GM20431 (cell line): ENCODE measurements at regions not wholly inside any gene's neighbourhood (a gene's known extent, or its start where the extent isn't known, plus 50 kb on each side); places are given as distances from the start of the nearest gene placed in this dataset.
"Not testable (repeated sequence)": the region's sequence is repeated elsewhere in the genome, so short reads cannot be mapped to it uniquely, and the experiment has no call there.

Experiments used
- in situ Hi-C: fragments of 300-500 bp; cut with MseI, MboI; formaldehyde crosslinking; loops from one replicate; pipeline ENCODE4 v1.15.0; 2020; ENCODE audit warnings: low sequenced_read_pairs; ENCODE audit not compliant: unreplicated experiment

GRCh38 chr11:87779276-87780067 is 395.8 kb downstream of the RAB38 start:
- in situ Hi-C loops = no loop called here

- in situ Hi-C loops = no loop called here
Measured at GRCh38 chr11:87778357-87778756, 396.9 kb downstream of the RAB38 start.

- in situ Hi-C loops = no loop called here
Measured at GRCh38 chr11:87775036-87775435, 400.2 kb downstream of the RAB38 start.

GRCh38 chr11:87769661-87770060 is 405.6 kb downstream of the RAB38 start:
- in situ Hi-C loops = no loop called here

- in situ Hi-C loops = no loop called here
Measured at GRCh38 chr11:87767615-87768014, 407.6 kb downstream of the RAB38 start.

GRCh38 chr11:87764075-87764474 is 411.2 kb downstream of the RAB38 start:
- in situ Hi-C loops = not testable (repeated sequence)

- in situ Hi-C loops = no loop called here
Measured at GRCh38 chr11:87754685-87755084, 420.6 kb downstream of the RAB38 start.

GRCh38 chr11:87753143-87753542 is 422.1 kb downstream of the RAB38 start:
- in situ Hi-C loops = no loop called here

GRCh38 chr11:87743007-87743406 is 432.2 kb downstream of the RAB38 start:
- in situ Hi-C loops = no loop called here

- in situ Hi-C loops = no loop called here
Measured at GRCh38 chr11:87740968-87741367, 434.3 kb downstream of the RAB38 start.

- in situ Hi-C loops = no loop called here
Measured at GRCh38 chr11:87740451-87740850, 434.8 kb downstream of the RAB38 start.

GRCh38 chr11:87739766-87740165 is 435.5 kb downstream of the RAB38 start:
- in situ Hi-C loops = no loop called here

- in situ Hi-C loops = no loop called here
Measured at GRCh38 chr11:87739261-87739660, 436.0 kb downstream of the RAB38 start.

GRCh38 chr11:87736928-87737327 is 438.3 kb downstream of the RAB38 start:
- in situ Hi-C loops = no loop called here

- in situ Hi-C loops = no loop called here
Measured at GRCh38 chr11:87726506-87726905, 448.7 kb downstream of the RAB38 start.

- in situ Hi-C loops = no loop called here
Measured at GRCh38 chr11:87724358-87724757, 450.9 kb downstream of the RAB38 start.

GRCh38 chr11:87722756-87723565 is 452.3 kb downstream of the RAB38 start:
- in situ Hi-C loops = no loop called here

GRCh38 chr11:87719326-87720073 is 455.7 kb downstream of the RAB38 start:
- in situ Hi-C loops = no loop called here

GRCh38 chr11:87712802-87713202 is 462.4 kb downstream of the RAB38 start:
- in situ Hi-C loops = no loop called here

- in situ Hi-C loops = no loop called here
Measured at GRCh38 chr11:87712391-87712790, 462.9 kb downstream of the RAB38 start.

GRCh38 chr11:87703589-87703988 is 471.7 kb downstream of the RAB38 start:
- in situ Hi-C loops = not testable (repeated sequence)
